ENCODE measurements at regions not wholly inside any gene's neighbourhood (a gene's known extent, or its start where the extent isn't known, plus 50 kb on each side); places are given as distances from the start of the nearest gene placed in this dataset.
"Not testable (repeated sequence)": the region's sequence is repeated elsewhere in the genome, so short reads cannot be mapped to it uniquely, and the experiment has no call there.

DNA sequence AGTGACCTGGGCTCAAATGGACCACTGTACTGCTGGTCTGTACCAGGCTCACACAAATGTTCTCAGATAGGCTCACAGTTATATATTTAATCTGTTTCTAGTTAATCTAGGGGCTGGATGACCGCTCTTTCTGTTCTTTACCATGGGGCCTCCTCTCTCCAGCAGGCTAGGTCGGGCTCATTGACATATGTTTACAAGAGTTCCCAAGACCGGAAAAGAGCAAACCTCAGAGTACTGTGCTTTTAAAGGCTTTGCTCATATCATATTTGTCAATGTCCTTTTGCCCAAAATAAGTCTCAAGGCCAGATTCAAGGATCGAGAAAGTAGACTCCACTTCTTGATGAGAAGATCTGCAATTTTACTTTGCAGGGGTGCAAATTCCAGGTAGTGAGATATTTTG is 348.0 kb upstream of the EPHA6 start:
- H3K27me3 ChIP-seq (ENCODE audit: insufficient read depth, low read length, poor library complexity) = no peaks in the 10 kb centered on the region
- H3K4me1 ChIP-seq (ENCODE audit: control insufficient read depth, low read depth, low read length) = no peaks in the 10 kb centered on the region
- no peak overlapping the region for H2BK5ac ChIP-seq (ENCODE audit: low read length)
- H2BK15ac ChIP-seq (replicated peaks; ENCODE audit: low read depth) = no peak overlapping the region
- DNase-seq = no peak
- H4K5ac ChIP-seq (ENCODE audit: low read length) = no peak overlapping the region
- H3K79me2 ChIP-seq (ENCODE audit: control insufficient read depth, insufficient read depth, low read length) = no peaks in the 10 kb centered on the region
- H3K36me3 ChIP-seq (ENCODE audit: control insufficient read depth, insufficient read depth, low read length) = no peaks in the 10 kb centered on the region
- H3K4me3 ChIP-seq (ENCODE audit: low read length) = no peak overlapping the region
- H3K56ac ChIP-seq (ENCODE audit: low read length) = no peak overlapping the region
- H3K79me1 ChIP-seq (ENCODE audit: low read length) = no peaks in the 10 kb centered on the region
- H4K8ac ChIP-seq (ENCODE audit: low read depth, low read length) = no peak overlapping the region
- WGBS (ENCODE audit: extremely low coverage, insufficient coverage, low lambda C conversion rate) = no CpG with 5 or more reads among the region's 4 CpGs
- H3K9ac ChIP-seq (ENCODE audit: low read length) = no peak overlapping the region
- H3K27ac ChIP-seq (ENCODE audit: low read depth, low read length) = no peak overlapping the region
- no peak overlapping the region for H2AK5ac ChIP-seq (ENCODE audit: low read length)
- H3K18ac ChIP-seq (ENCODE audit: low read length) = no peak overlapping the region
- H3K4ac ChIP-seq (ENCODE audit: low read depth, low read length) = no peak overlapping the region
- no peak overlapping the region for H2BK120ac ChIP-seq (ENCODE audit: low read depth, low read length)
- H3K4me2 ChIP-seq (ENCODE audit: low read length) = no peak overlapping the region
- H3K23ac ChIP-seq (ENCODE audit: low read length) = no peak overlapping the region

DNA sequence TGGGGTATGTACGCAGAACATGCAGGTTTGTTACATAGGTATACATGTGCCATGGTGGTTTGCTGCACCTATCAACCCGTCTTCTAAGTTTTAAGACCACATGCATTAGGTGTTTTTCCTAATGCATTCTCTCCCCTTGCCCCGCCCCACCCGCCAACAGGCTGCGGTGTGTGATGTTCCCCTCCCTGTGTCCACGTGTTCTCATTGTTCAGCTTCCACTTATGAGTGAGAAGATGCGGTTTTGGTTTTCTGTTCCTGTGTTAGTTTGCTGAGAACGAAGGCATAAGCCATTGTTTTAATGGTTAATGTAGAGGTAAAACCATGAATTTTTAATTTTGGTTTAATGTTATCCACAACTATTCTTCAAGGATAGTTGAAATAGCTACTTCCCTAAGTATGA is 346.8 kb upstream of the EPHA6 start:
- Histone ChIP-seq H3K23ac (ENCODE audit: low read length) (no peak overlapping the region), H3K36me3 (ENCODE audit: control insufficient read depth, insufficient read depth, low read length) (no peaks in the 10 kb centered on the region), H3K18ac (ENCODE audit: low read length) (no peak overlapping the region), H4K5ac (ENCODE audit: low read length) (no peak overlapping the region), H3K9ac (ENCODE audit: low read length) (no peak overlapping the region), H3K79me2 (ENCODE audit: control insufficient read depth, insufficient read depth, low read length) (no peaks in the 10 kb centered on the region), H2BK15ac (replicated peaks; ENCODE audit: low read depth) (no peak overlapping the region), H3K27ac (ENCODE audit: low read depth, low read length) (no peak overlapping the region), H3K4me3 (ENCODE audit: low read length) (no peak overlapping the region), H4K8ac (ENCODE audit: low read depth, low read length) (no peak overlapping the region), H3K79me1 (ENCODE audit: low read length) (no peaks in the 10 kb centered on the region), H3K4me1 (ENCODE audit: control insufficient read depth, low read depth, low read length) (no peaks in the 10 kb centered on the region), H3K4ac (ENCODE audit: low read depth, low read length) (no peak overlapping the region), H3K56ac (ENCODE audit: low read length) (no peak overlapping the region), H2AK5ac (ENCODE audit: low read length) (no peak overlapping the region), H2BK5ac (ENCODE audit: low read length) (no peak overlapping the region), H3K27me3 (ENCODE audit: insufficient read depth, low read length, poor library complexity) (no peaks in the 10 kb centered on the region), H2BK120ac (ENCODE audit: low read depth, low read length) (no peak overlapping the region), H3K4me2 (ENCODE audit: low read length) (no peak overlapping the region)
- DNase-seq = no peak
- WGBS (ENCODE audit: extremely low coverage, insufficient coverage, low lambda C conversion rate) = no CpG with 5 or more reads among the region's 8 CpGs

DNA sequence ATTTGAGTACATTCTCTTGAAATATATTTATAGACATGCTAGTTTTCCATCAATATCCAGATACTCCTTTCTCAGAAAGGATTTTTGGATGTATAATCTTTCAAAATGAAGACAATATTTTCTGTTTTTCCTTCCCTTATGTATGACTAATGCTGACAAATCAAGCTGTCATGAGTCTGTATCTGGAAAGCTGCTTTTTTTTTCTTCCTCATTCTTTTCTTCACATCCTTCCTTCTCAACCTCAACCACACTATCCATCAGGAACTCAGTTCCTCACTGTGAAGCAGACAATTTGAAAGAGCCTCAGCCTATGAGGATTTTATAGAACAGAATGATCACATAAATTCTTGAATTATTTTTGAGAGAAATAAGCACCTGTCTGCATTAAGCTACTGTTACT is 335.9 kb upstream of the EPHA6 start:
- H4K5ac ChIP-seq (ENCODE audit: low read length) = no peak overlapping the region

DNA sequence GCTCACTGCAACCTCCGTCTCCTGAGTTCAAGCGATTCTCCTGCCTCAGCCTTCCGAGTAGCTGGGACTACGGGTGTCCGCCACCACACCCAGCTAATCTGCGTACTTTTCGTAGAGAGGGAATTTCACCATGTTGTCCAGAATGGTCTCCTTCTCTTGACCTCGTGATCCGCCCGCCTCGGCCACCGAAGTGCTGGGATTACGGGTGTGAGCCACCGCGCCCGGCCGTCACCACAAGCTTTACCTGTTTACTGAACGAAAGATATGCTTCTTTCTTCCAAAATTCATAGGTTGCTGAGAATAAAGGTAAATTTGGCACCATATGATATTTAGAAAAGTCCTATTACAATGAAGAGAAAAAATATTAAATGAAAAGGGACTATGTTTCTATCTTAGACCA is 333.5 kb upstream of the EPHA6 start:
- no peaks in the 10 kb centered on the region for H3K79me2 ChIP-seq (ENCODE audit: control insufficient read depth, insufficient read depth, low read length)
- H3K4me3 ChIP-seq (ENCODE audit: low read length) = no peak overlapping the region
- H3K9ac ChIP-seq (ENCODE audit: low read length) = no peak overlapping the region
- no peak overlapping the region for H3K4me2 ChIP-seq (ENCODE audit: low read length)
- no peak overlapping the region for H3K4ac ChIP-seq (ENCODE audit: low read depth, low read length)
- no peak overlapping the region for H4K5ac ChIP-seq (ENCODE audit: low read length)
- H3K27me3 ChIP-seq (ENCODE audit: insufficient read depth, low read length, poor library complexity) = no peaks in the 10 kb centered on the region
- H2BK120ac ChIP-seq (ENCODE audit: low read depth, low read length) = no peak overlapping the region
- no CpG with 5 or more reads among the region's 18 CpGs for WGBS (ENCODE audit: extremely low coverage, insufficient coverage, low lambda C conversion rate)
- no peak for DNase-seq
- no peak overlapping the region for H2AK5ac ChIP-seq (ENCODE audit: low read length)
- no peak overlapping the region for H3K18ac ChIP-seq (ENCODE audit: low read length)
- H3K23ac ChIP-seq (ENCODE audit: low read length) = no peak overlapping the region
- H2BK15ac ChIP-seq (replicated peaks; ENCODE audit: low read depth) = no peak overlapping the region
- H3K27ac ChIP-seq (ENCODE audit: low read depth, low read length) = no peak overlapping the region
- no peaks in the 10 kb centered on the region for H3K36me3 ChIP-seq (ENCODE audit: control insufficient read depth, insufficient read depth, low read length)
- no peak overlapping the region for H4K8ac ChIP-seq (ENCODE audit: low read depth, low read length)
- H3K4me1 ChIP-seq (ENCODE audit: control insufficient read depth, low read depth, low read length) = no peaks in the 10 kb centered on the region
- no peaks in the 10 kb centered on the region for H3K79me1 ChIP-seq (ENCODE audit: low read length)
- no peak overlapping the region for H2BK5ac ChIP-seq (ENCODE audit: low read length)
- H3K56ac ChIP-seq (ENCODE audit: low read length) = no peak overlapping the region

More for the DNA sequence above, 335.9 kb upstream of the EPHA6 start:
- H2AK5ac ChIP-seq (ENCODE audit: low read length) = no peak overlapping the region
- H3K79me1 ChIP-seq (ENCODE audit: low read length) = no peaks in the 10 kb centered on the region
- H3K9ac ChIP-seq (ENCODE audit: low read length) = no peak overlapping the region
- H3K27me3 ChIP-seq (ENCODE audit: insufficient read depth, low read length, poor library complexity) = no peaks in the 10 kb centered on the region
- no peaks in the 10 kb centered on the region for H3K4me1 ChIP-seq (ENCODE audit: control insufficient read depth, low read depth, low read length)
- no peak for DNase-seq
- H2BK15ac ChIP-seq (replicated peaks; ENCODE audit: low read depth) = no peak overlapping the region
- no peak overlapping the region for H2BK5ac ChIP-seq (ENCODE audit: low read length)
- H3K4ac ChIP-seq (ENCODE audit: low read depth, low read length) = no peak overlapping the region
- no peaks in the 10 kb centered on the region for H3K79me2 ChIP-seq (ENCODE audit: control insufficient read depth, insufficient read depth, low read length)
- no peak overlapping the region for H3K27ac ChIP-seq (ENCODE audit: low read depth, low read length)
- H2BK120ac ChIP-seq (ENCODE audit: low read depth, low read length) = no peak overlapping the region
- H3K23ac ChIP-seq (ENCODE audit: low read length) = no peak overlapping the region
- H3K56ac ChIP-seq (ENCODE audit: low read length) = no peak overlapping the region
- H3K4me2 ChIP-seq (ENCODE audit: low read length) = no peak overlapping the region
- no peaks in the 10 kb centered on the region for H3K36me3 ChIP-seq (ENCODE audit: control insufficient read depth, insufficient read depth, low read length)
- no peak overlapping the region for H3K18ac ChIP-seq (ENCODE audit: low read length)
- H4K8ac ChIP-seq (ENCODE audit: low read depth, low read length) = no peak overlapping the region
- H3K4me3 ChIP-seq (ENCODE audit: low read length) = no peak overlapping the region

DNA sequence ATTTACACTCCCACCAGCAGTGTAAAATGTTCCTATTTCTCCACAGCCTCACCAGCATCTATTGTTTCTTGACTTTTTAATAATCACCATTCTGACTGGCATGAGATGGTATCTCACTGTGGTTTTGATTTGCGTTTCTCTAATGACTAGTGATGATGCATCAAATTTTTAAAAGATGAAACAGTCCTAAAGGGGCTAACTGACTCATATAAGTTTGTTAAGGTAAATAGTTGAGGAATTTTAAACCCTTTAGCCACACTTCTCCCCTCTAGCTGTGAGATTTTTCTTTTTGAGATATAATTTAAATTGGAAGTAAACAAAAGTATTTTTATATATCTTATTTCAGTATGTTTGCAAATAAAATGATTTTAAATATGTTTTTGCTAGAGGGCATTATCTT is 331.2 kb upstream of the EPHA6 start:
- no CpG with 5 or more reads among the region's 1 CpG for WGBS (ENCODE audit: extremely low coverage, insufficient coverage, low lambda C conversion rate)
- H3K4me1 ChIP-seq (ENCODE audit: control insufficient read depth, low read depth, low read length); H3K23ac ChIP-seq (ENCODE audit: low read length); H4K8ac ChIP-seq (ENCODE audit: low read depth, low read length); H3K79me2 ChIP-seq (ENCODE audit: control insufficient read depth, insufficient read depth, low read length); H2BK5ac ChIP-seq (ENCODE audit: low read length); H3K4me3 ChIP-seq (ENCODE audit: low read length); H3K4ac ChIP-seq (ENCODE audit: low read depth, low read length); H2BK120ac ChIP-seq (ENCODE audit: low read depth, low read length); H3K27me3 ChIP-seq (ENCODE audit: insufficient read depth, low read length, poor library complexity); H2BK15ac ChIP-seq (replicated peaks; ENCODE audit: low read depth); H3K27ac ChIP-seq (ENCODE audit: low read depth, low read length); DNase-seq; H3K4me2 ChIP-seq (ENCODE audit: low read length); H3K9ac ChIP-seq (ENCODE audit: low read length); H3K56ac ChIP-seq (ENCODE audit: low read length); H3K79me1 ChIP-seq (ENCODE audit: low read length); H3K36me3 ChIP-seq (ENCODE audit: control insufficient read depth, insufficient read depth, low read length); H4K5ac ChIP-seq (ENCODE audit: low read length); H2AK5ac ChIP-seq (ENCODE audit: low read length); H3K18ac ChIP-seq (ENCODE audit: low read length): not testable (repeated sequence)

DNA sequence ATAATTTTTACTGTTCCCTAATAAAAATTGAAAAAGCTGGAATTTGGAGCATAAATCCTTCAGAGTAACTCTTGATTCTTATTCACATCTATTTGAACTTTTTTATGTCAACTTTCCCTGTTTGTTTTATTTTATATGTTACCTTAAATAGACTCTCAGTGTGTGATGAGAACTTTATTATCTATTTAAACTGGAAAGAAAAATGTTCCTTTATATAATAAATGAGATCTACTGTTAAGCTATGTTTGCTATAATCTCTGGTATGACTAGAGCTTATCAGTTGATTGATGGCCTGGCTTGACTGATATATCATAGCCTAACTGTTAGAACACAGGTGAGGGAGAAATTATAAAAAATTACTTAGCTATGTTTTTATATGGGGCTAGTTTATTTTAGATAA is 330.6 kb upstream of the EPHA6 start:
- Histone ChIP-seq H3K36me3 (ENCODE audit: control insufficient read depth, insufficient read depth, low read length) (no peaks in the 10 kb centered on the region), H3K79me2 (ENCODE audit: control insufficient read depth, insufficient read depth, low read length) (no peaks in the 10 kb centered on the region), H3K4me3 (ENCODE audit: low read length) (no peak overlapping the region), H2BK5ac (ENCODE audit: low read length) (no peak overlapping the region), H3K23ac (ENCODE audit: low read length) (no peak overlapping the region), H2BK15ac (replicated peaks; ENCODE audit: low read depth) (no peak overlapping the region), H3K18ac (ENCODE audit: low read length) (no peak overlapping the region), H3K27ac (ENCODE audit: low read depth, low read length) (no peak overlapping the region), H3K4ac (ENCODE audit: low read depth, low read length) (no peak overlapping the region), H2BK120ac (ENCODE audit: low read depth, low read length) (no peak overlapping the region), H4K8ac (ENCODE audit: low read depth, low read length) (no peak overlapping the region), H4K5ac (ENCODE audit: low read length) (no peak overlapping the region), H3K9ac (ENCODE audit: low read length) (no peak overlapping the region), H3K4me1 (ENCODE audit: control insufficient read depth, low read depth, low read length) (no peaks in the 10 kb centered on the region), H3K56ac (ENCODE audit: low read length) (no peak overlapping the region), H3K79me1 (ENCODE audit: low read length) (no peaks in the 10 kb centered on the region), H3K27me3 (ENCODE audit: insufficient read depth, low read length, poor library complexity) (no peaks in the 10 kb centered on the region), H3K4me2 (ENCODE audit: low read length) (no peak overlapping the region), H2AK5ac (ENCODE audit: low read length) (no peak overlapping the region)
- no peak for DNase-seq
